NCI-H1092 treated with DMSO at 0.1 percent for 48 hours (cell line): ENCODE measurements at regions not wholly inside any gene's neighbourhood (a gene's known extent, or its start where the extent isn't known, plus 50 kb on each side); places are given as distances from the start of the nearest gene placed in this dataset.
A peak's percentile ranks its signal among the peaks of the same experiment; 100 is the strongest.
"Not testable (repeated sequence)": the region's sequence is repeated elsewhere in the genome, so short reads cannot be mapped to it uniquely, and the experiment has no call there.

Source experiments
- DNase-seq: peaks from one replicate; lab custom pipeline; 2025; lab: John Stamatoyannopoulos, UW

- no peak for DNase-seq
Measured at GRCh38 chr5:110248921-110249320, 477.6 kb downstream of the TMEM232 start.

- DNase-seq = no peak
Measured at GRCh38 chr5:110250355-110250754, 476.1 kb downstream of the TMEM232 start.

GRCh38 chr5:110250755-110251154 is 475.7 kb downstream of the TMEM232 start:
- DNase-seq = no peak

GRCh38 chr5:110251366-110251765 is 475.1 kb downstream of the TMEM232 start:
- no peak for DNase-seq

- DNase-seq = no peak
Measured at GRCh38 chr5:110255194-110255593, 471.3 kb downstream of the TMEM232 start.

GRCh38 chr5:110256298-110256697 is 470.2 kb downstream of the TMEM232 start:
- no peak for DNase-seq

GRCh38 chr5:110257971-110258370 is 468.5 kb downstream of the TMEM232 start:
- DNase-seq = no peak

GRCh38 chr5:110258460-110259216 is 467.8 kb downstream of the TMEM232 start:
- peak; percentile 0 for DNase-seq

GRCh38 chr5:110262749-110263148 is 463.7 kb downstream of the TMEM232 start:
- DNase-seq = no peak

GRCh38 chr5:110264661-110265060 is 461.8 kb downstream of the TMEM232 start:
- DNase-seq = no peak

GRCh38 chr5:110265162-110265561 is 461.3 kb downstream of the TMEM232 start:
- DNase-seq = no peak

- DNase-seq = no peak
Measured at GRCh38 chr5:110267714-110268113, 458.8 kb downstream of the TMEM232 start.

GRCh38 chr5:110268283-110268682 is 458.2 kb downstream of the TMEM232 start:
- DNase-seq = no peak

- no peak for DNase-seq
Measured at GRCh38 chr5:110268985-110269384, 457.5 kb downstream of the TMEM232 start.

- no peak for DNase-seq
Measured at GRCh38 chr5:110269478-110270142, 456.9 kb downstream of the TMEM232 start.

GRCh38 chr5:110275878-110276277 is 450.6 kb downstream of the TMEM232 start:
- DNase-seq = no peak

GRCh38 chr5:110278449-110278848 is 448.0 kb downstream of the TMEM232 start:
- not testable (repeated sequence) for DNase-seq

GRCh38 chr5:110284121-110284520 is 442.4 kb downstream of the TMEM232 start:
- DNase-seq = not testable (repeated sequence)

GRCh38 chr5:110288766-110289511 is 437.5 kb downstream of the TMEM232 start:
- no peak for DNase-seq

GRCh38 chr5:110289512-110289810 is 437.0 kb downstream of the TMEM232 start:
- no peak for DNase-seq

GRCh38 chr5:110290542-110290941 is 435.9 kb downstream of the TMEM232 start:
- DNase-seq = no peak

- DNase-seq = no peak
Measured at GRCh38 chr5:110294281-110294680, 432.2 kb downstream of the TMEM232 start.

- DNase-seq = no peak
Measured at GRCh38 chr5:110297152-110297670, 429.3 kb downstream of the TMEM232 start.
